ENCODE measurements at regions not wholly inside any gene's neighbourhood (a gene's known extent, or its start where the extent isn't known, plus 50 kb on each side); places are given as distances from the start of the nearest gene placed in this dataset.

- TF ChIP-seq POLR2A (IDR thresholded peaks at IDR 0.05), result no peak
- TF ChIP-seq CTCF (IDR thresholded peaks at IDR 0.05), result no peak
These were observed 212.0 kb upstream of the TBX20 start for GRCh38 chr7:35465791-35466336.
